ENCODE measurements at regions not wholly inside any gene's neighbourhood (a gene's known extent, or its start where the extent isn't known, plus 50 kb on each side); places are given as distances from the start of the nearest gene placed in this dataset.

DNA sequence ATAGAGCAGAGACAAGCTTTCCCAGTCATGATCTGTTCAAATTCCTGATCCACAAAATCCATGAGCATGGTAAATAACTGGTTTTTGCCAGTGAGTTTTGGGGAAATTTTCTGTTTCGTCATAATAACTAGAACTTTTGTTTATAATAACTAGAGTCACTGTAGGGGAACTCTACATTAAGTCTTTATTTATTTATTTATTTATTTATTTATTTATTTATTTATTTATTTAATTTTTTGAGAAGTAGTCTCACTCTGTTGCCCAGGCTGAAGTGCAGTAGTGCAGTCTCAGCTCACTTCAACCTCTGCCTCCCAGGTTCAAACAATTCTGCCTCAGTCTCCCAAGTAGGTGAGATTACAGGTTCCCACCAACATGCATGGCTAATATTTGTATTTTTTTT, 1106.8 kb downstream of the AMY1C start:
- no peak overlapping the region for H3K4me3 ChIP-seq (ENCODE audit: low read depth, low read length)
- DNase-seq (ENCODE audit: low read depth), result no peak
- TF ChIP-seq, protein P1, sequence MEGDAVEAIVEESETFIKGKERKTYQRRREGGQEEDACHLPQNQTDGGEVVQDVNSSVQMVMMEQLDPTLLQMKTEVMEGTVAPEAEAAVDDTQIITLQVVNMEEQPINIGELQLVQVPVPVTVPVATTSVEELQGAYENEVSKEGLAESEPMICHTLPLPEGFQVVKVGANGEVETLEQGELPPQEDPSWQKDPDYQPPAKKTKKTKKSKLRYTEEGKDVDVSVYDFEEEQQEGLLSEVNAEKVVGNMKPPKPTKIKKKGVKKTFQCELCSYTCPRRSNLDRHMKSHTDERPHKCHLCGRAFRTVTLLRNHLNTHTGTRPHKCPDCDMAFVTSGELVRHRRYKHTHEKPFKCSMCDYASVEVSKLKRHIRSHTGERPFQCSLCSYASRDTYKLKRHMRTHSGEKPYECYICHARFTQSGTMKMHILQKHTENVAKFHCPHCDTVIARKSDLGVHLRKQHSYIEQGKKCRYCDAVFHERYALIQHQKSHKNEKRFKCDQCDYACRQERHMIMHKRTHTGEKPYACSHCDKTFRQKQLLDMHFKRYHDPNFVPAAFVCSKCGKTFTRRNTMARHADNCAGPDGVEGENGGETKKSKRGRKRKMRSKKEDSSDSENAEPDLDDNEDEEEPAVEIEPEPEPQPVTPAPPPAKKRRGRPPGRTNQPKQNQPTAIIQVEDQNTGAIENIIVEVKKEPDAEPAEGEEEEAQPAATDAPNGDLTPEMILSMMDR (IDR thresholded peaks at IDR 0.05; ENCODE audit: insufficient read depth, low read length), result no peak

- TF ChIP-seq, protein P1 (IDR thresholded peaks at IDR 0.05; ENCODE audit: insufficient read depth, low read length), result no peak
Measured at GRCh38 chr1:104868794-104869193, 1119.1 kb downstream of the AMY1C start.

DNA sequence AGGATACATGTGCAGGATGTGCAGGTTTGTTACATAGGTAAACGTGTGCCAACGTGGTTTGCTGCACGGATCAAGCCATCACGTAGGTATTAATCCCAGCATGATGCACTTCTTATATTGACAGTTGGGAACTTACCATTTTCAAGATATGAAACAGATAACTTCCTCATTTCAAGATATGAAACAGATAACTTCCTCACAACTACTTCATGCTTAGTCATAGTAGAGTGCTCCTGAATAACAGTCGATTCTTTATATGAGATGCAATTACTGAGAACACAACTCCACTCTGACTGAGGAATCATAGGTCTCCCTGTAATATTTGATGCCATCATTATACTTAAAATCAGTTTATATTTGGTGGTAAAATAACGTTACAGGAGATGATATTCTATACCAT, 1124.3 kb downstream of the AMY1C start:
- H3K4me3 ChIP-seq (ENCODE audit: low read depth, low read length), result no peak overlapping the region
- no peak for DNase-seq (ENCODE audit: low read depth)
- TF ChIP-seq, protein P1 (IDR thresholded peaks at IDR 0.05; ENCODE audit: insufficient read depth, low read length), result no peak

More at GRCh38 chr1:104868794-104869193, 1119.1 kb downstream of the AMY1C start:
- no peak overlapping the region for H3K4me3 ChIP-seq (ENCODE audit: low read depth, low read length)
- no peak for DNase-seq (ENCODE audit: low read depth)

GRCh38 chr1:104878203-104878909, 1128.7 kb downstream of the AMY1C start:
- H3K4me3 ChIP-seq (ENCODE audit: low read depth, low read length), result no peak overlapping the region
- TF ChIP-seq, protein P1 (IDR thresholded peaks at IDR 0.05; ENCODE audit: insufficient read depth, low read length), result no peak
- no peak for DNase-seq (ENCODE audit: low read depth)

DNA sequence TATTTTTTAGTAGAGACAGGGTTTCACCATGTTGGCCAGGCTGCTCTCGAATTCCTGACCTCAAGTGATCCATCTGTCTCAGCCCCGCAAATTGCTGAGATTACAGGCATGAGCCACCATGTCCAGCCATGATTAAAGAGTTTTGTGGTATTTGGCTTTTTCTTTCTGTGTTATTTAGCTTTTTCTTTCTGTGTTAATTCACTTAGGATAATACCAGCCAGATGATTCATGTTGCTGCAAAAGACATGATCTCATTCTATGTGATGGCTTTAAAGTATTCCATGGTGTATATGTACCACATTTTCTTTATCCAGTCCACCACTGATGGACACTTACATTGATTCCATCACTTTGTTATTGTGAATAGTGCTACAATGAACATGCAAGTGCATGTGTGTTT, 1135.2 kb downstream of the AMY1C start:
- no peak overlapping the region for H3K4me3 ChIP-seq (ENCODE audit: low read depth, low read length)
- TF ChIP-seq, protein P1 (IDR thresholded peaks at IDR 0.05; ENCODE audit: insufficient read depth, low read length), result no peak
- no peak for DNase-seq (ENCODE audit: low read depth)

GRCh38 chr1:104905322-104905721, 1155.6 kb downstream of the AMY1C start:
- DNase-seq (ENCODE audit: low read depth), result no peak

More at GRCh38 chr1:104905322-104905721, 1155.6 kb downstream of the AMY1C start:
- TF ChIP-seq, protein P1 (IDR thresholded peaks at IDR 0.05; ENCODE audit: insufficient read depth, low read length), result no peak
- H3K4me3 ChIP-seq (ENCODE audit: low read depth, low read length), result no peak overlapping the region

Data from fibroblast of the aortic adventitia (primary cell).